HL-60 (cell line): ENCODE measurements at regions not wholly inside any gene's neighbourhood (a gene's known extent, or its start where the extent isn't known, plus 50 kb on each side); places are given as distances from the start of the nearest gene placed in this dataset.

Source experiments
- DNase-seq, 2 experiments: peaks; one replicate each; pipeline ENCODE4 v3.0.0-alpha.2; 2010 to 2020; ENCODE audit warnings: low read depth in 1 of 2, low spot score in 1 of 2
- H3K27ac ChIP-seq: fragments of 250-450 bp; sonication (Bioruptor Pico); replicated peaks from 2 replicates; pipeline ENCODE4 v1.5.1; 2020; ENCODE audit warnings: mild to moderate bottlenecking, moderate library complexity
- H3K27me3 ChIP-seq: fragments of 250-450 bp; sonication (Bioruptor Pico); 2 replicates; pipeline ENCODE4 v1.5.1; 2021; ENCODE audit warnings: mild to moderate bottlenecking, moderate library complexity; ENCODE audit not compliant: insufficient read depth, poor library complexity, severe bottlenecking
- H3K4me3 ChIP-seq: replicated peaks from 2 replicates; pipeline ENCODE4 v1.5.1; 2011; ENCODE audit warnings: mild to moderate bottlenecking, control low read depth, low read length; ENCODE audit not compliant: insufficient read depth
- GABPA ChIP-seq: IDR thresholded peaks from 2 replicates; pipeline ENCODE4 v1.6.1; 2012; ENCODE audit warnings: low read depth
- POLR2AphosphoS5 ChIP-seq: IDR thresholded peaks from 2 replicates; pipeline ENCODE4 v1.6.1; 2012; ENCODE audit warnings: low read depth
- SPI1 ChIP-seq: IDR thresholded peaks from 2 replicates; pipeline ENCODE4 v1.6.1; 2012; ENCODE audit warnings: low read depth, mild to moderate bottlenecking, borderline replicate concordance
- TF ChIP-seq, protein P1 (sequence below): IDR thresholded peaks from one replicate; pipeline ENCODE4 v1.5.1; 2011; ENCODE audit warnings: low read length, control low read depth, inconsistent platforms; ENCODE audit not compliant: insufficient read depth
- TF ChIP-seq, protein P2 (sequence below): IDR thresholded peaks from 2 replicates; pipeline ENCODE4 v1.6.1; 2012; ENCODE audit warnings: low read depth; ENCODE audit not compliant: insufficient replicate concordance

DNA sequence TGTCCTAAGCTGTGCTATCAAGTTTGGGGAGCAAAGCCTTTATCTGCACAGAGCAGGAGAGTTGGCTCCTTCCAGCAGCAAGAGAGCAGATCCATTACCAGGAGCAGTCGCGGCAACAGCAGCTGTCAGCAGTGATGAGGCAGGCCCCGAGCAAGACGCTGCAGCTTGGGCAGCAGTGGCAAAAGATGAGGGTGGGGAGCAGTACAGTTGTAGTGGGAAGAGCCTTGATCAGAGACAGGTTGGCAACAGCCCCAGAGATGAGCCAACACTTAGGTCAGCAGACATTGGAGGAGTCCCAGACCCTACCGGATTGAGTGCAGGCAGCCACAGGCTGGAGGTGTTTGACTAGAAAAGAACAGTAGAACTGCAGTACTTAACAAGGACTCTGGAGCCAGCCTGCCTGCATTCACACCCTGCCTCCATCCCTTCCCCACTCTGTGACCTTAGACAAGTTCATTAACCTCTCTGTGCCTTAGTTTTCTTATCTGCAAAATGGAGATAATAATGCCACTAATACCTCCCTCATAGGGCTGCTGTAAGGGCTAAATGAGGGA, 117.1 kb upstream of the SERTAD2 start:
- H3K27ac ChIP-seq: no peak overlapping the region
- TF ChIP-seq, protein P1, sequence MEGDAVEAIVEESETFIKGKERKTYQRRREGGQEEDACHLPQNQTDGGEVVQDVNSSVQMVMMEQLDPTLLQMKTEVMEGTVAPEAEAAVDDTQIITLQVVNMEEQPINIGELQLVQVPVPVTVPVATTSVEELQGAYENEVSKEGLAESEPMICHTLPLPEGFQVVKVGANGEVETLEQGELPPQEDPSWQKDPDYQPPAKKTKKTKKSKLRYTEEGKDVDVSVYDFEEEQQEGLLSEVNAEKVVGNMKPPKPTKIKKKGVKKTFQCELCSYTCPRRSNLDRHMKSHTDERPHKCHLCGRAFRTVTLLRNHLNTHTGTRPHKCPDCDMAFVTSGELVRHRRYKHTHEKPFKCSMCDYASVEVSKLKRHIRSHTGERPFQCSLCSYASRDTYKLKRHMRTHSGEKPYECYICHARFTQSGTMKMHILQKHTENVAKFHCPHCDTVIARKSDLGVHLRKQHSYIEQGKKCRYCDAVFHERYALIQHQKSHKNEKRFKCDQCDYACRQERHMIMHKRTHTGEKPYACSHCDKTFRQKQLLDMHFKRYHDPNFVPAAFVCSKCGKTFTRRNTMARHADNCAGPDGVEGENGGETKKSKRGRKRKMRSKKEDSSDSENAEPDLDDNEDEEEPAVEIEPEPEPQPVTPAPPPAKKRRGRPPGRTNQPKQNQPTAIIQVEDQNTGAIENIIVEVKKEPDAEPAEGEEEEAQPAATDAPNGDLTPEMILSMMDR: no peak
- no peak for TF ChIP-seq GABPA

DNA sequence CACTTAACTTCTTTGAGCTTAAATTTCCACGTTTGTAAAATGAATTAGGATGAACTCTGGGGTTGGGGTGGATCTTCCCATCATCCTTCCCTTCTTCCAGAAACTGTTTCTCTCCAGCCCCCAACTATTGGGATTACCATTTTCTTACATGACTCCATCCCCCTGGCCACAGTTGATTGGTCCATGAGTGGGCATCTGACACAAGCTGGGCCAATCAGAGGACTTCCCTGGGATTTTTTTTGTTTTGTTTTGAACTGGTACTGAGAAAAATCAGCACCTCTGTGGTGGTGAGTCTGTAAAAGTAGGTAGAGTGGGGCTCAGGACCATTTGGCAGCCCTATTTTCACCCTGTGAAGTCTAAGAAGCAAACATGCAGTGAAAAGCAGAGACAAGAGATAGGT, 118.0 kb upstream of the SERTAD2 start:
- Histone ChIP-seq H3K27ac (no peak overlapping the region), H3K27me3 (no peaks in the 10 kb centered on the region), H3K4me3 (no peak overlapping the region)
- TF ChIP-seq SPI1: no peak
- DNase-seq: no peak

More for the DNA sequence above, 117.1 kb upstream of the SERTAD2 start:
- DNase-seq: no peak
- H3K4me3 ChIP-seq: no peak overlapping the region
- no peaks in the 10 kb centered on the region for H3K27me3 ChIP-seq

DNA sequence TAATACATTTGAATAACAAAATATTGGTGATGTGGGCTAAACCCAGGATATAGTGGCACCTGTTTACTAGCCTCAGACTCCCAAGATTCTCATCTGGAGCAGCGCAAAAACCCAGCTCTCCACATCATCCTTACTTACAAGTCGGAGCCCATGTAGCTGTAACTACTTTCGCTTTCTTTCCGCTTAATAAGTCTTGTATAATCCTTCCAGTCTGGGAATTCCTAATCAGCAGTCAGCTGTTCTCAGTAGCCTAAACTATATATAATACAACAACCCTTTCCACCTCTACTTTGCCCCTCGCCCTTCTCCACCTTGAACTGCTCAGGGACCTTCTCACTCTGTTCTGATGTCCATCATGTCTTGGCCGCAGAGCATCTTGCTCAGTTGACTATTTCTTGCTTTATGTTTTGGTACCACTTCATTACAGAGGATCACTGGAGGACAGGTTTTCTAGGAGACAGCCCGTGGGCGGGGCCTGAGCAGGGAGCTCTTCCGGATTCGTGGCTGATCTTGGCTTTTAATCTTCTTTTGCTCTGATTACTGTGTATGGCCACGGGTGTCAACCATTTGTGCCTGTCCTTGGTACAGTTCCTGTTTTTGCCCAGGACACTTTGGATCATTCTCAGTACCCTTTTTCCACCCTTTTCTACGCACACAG, 119.9 kb upstream of the SERTAD2 start:
- H3K27ac ChIP-seq: no peak overlapping the region
- H3K4me3 ChIP-seq: no peak overlapping the region
- no peaks in the 10 kb centered on the region for H3K27me3 ChIP-seq
- TF ChIP-seq GABPA: no peak
- no peak for DNase-seq

DNA sequence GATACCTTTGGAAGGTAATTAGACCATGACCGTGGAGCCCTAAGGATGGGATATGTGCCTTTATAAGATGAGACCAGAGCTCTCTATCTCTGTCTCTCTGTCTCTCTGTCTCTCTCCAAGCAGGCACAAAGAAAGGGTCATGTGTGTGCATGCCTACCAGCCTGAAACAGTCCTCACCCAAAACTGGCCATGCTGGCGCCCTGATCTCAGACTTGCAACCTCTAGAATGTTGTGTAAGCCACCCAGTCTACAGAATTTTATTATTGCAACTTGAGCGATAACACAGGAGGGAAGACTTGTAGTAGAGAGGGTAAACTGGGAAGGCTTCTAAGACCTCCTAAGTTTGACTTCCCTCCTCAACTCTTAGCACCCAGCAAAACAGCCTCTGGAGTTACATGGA, 124.1 kb upstream of the SERTAD2 start:
- Histone ChIP-seq H3K27ac (no peak overlapping the region), H3K27me3 (no peaks in the 10 kb centered on the region), H3K4me3 (no peak overlapping the region)
- DNase-seq: no peak
- TF ChIP-seq, protein P2, sequence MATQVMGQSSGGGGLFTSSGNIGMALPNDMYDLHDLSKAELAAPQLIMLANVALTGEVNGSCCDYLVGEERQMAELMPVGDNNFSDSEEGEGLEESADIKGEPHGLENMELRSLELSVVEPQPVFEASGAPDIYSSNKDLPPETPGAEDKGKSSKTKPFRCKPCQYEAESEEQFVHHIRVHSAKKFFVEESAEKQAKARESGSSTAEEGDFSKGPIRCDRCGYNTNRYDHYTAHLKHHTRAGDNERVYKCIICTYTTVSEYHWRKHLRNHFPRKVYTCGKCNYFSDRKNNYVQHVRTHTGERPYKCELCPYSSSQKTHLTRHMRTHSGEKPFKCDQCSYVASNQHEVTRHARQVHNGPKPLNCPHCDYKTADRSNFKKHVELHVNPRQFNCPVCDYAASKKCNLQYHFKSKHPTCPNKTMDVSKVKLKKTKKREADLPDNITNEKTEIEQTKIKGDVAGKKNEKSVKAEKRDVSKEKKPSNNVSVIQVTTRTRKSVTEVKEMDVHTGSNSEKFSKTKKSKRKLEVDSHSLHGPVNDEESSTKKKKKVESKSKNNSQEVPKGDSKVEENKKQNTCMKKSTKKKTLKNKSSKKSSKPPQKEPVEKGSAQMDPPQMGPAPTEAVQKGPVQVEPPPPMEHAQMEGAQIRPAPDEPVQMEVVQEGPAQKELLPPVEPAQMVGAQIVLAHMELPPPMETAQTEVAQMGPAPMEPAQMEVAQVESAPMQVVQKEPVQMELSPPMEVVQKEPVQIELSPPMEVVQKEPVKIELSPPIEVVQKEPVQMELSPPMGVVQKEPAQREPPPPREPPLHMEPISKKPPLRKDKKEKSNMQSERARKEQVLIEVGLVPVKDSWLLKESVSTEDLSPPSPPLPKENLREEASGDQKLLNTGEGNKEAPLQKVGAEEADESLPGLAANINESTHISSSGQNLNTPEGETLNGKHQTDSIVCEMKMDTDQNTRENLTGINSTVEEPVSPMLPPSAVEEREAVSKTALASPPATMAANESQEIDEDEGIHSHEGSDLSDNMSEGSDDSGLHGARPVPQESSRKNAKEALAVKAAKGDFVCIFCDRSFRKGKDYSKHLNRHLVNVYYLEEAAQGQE: no peak
- TF ChIP-seq, protein P1: no peak
- TF ChIP-seq SPI1: no peak
- TF ChIP-seq POLR2AphosphoS5: no peak
- TF ChIP-seq GABPA: no peak

DNA sequence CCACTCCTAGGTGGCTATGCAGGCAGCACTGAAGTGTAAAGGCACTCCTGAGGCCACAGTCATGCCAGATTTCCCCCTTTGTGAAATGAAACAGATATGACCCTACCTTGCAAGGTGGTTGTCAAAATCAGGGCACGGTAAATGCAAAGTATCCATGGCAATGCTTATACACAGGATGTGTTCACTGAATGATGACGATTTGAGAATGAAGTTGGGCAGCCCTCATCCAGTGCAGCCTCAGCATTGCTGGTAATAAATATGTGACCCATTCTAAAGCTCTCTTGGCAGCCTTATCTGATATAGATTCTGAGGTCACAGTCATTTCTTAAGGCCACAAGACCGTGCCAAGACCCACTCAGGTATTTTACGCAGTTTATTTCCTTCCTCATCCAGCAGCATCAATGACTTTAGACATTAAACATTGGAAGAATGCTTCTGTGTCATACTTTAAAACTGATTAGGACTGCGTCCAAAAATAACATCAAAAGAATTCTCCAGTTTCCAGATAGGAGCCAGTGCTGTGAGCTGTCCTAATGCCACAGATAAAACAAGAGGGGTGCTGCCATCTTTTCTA, 125.5 kb upstream of the SERTAD2 start:
- no peak for DNase-seq
- TF ChIP-seq POLR2AphosphoS5: no peak
- TF ChIP-seq, protein P2: no peak
- TF ChIP-seq, protein P1: no peak
- TF ChIP-seq SPI1: no peak
- no peak for TF ChIP-seq GABPA
- no peaks in the 10 kb centered on the region for H3K27me3 ChIP-seq
- no peak overlapping the region for H3K27ac ChIP-seq
- H3K4me3 ChIP-seq: no peak overlapping the region
